OCI-LY3 (cell line): ENCODE measurements at regions not wholly inside any gene's neighbourhood (a gene's known extent, or its start where the extent isn't known, plus 50 kb on each side); places are given as distances from the start of the nearest gene placed in this dataset.

Source experiments
- CTCF ChIP-seq: fragments of 200-600, 300-600 bp; sonication (generic); IDR thresholded peaks from 2 replicates; pipeline ENCODE4 v1.5.1; 2014; ENCODE audit warnings: antibody characterized with exemption, low read length, low read depth
- EZH2phosphoT487 ChIP-seq: fragments of 200-600 bp; shearing (Covaris generic); IDR thresholded peaks from 2 replicates; pipeline ENCODE4 v1.6.1; 2018; ENCODE audit warnings: antibody characterized with exemption, mixed run types, low read depth

GRCh38 chr17:71850812-71851211, 270.0 kb upstream of the SOX9 start:
- TF ChIP-seq CTCF (no peak), EZH2phosphoT487 (no peak)
